Adrenal gland (tissue), 9 donors: ENCODE measurements at regions not wholly inside any gene's neighbourhood (a gene's known extent, or its start where the extent isn't known, plus 50 kb on each side); places are given as distances from the start of the nearest gene placed in this dataset.

Source experiments
- DNase-seq, 7 donors: peaks; one replicate each; pipeline ENCODE4 v3.0.0-alpha.2; 2019 to 2020
- H3K27ac ChIP-seq, 5 donors: fragments of 200-600 bp; sonication (generic) in 4 of 5; 1 replicate in 3 of 5; 2 replicates in 2 of 5; pipeline versions ENCODE4 v1.5.1 to v1.8.0; 2016 to 2020; ENCODE audit warnings: mild to moderate bottlenecking in 1 of 5
- H3K27me3 ChIP-seq: fragments of 200-600 bp; 2 replicates; pipeline ENCODE4 v1.8.0; 2021
- H3K36me3 ChIP-seq, 2 donors: fragments of 200-600 bp; replicated peaks in 1 of 2; 1 replicate in 1 of 2; 2 replicates in 1 of 2; pipeline versions ENCODE4 v1.5.1 to v1.8.0; 2018 to 2022
- H3K4me1 ChIP-seq, 2 donors: fragments of 200-600 bp; replicated peaks in 1 of 2; 1 replicate in 1 of 2; 2 replicates in 1 of 2; pipeline versions ENCODE4 v1.5.1 to v1.8.0; 2018 to 2021
- H3K4me3 ChIP-seq, 4 donors: fragments of 200-600 bp; sonication (generic) in 3 of 4; one replicate each; pipeline ENCODE4 v1.5.1; 2016 to 2018
- H3K9me3 ChIP-seq, 3 donors: fragments of 200-600 bp; sonication (generic) in 1 of 3; replicated peaks in 1 of 3; 1 replicate in 2 of 3; 2 replicates in 1 of 3; pipeline versions ENCODE4 v1.5.1 to v1.8.0; 2016 to 2021
- POLR2A ChIP-seq, 2 donors: fragments of 450-650 bp; IDR thresholded peaks; one replicate each; pipeline ENCODE4 v1.6.1; 2017; ENCODE audit warnings: antibody characterized with exemption in 2 of 2, mild to moderate bottlenecking in 2 of 2, moderate library complexity in 1 of 2
- WGBS, 4 donors: extraction: QIAGEN DNeasy Blood & Tissue Kit in 2 of 4; methylation state at CpG; one replicate each; pipeline versions ENCODE4 v1.1.5 to v1.1.7; 2013 to 2017; 5-methylcytosine and 5-hydroxymethylcytosine counted together
- intact Hi-C, 2 donors: fragments of 100-400 bp; cut with DNase I; formaldehyde crosslinking; loops; one replicate each; pipeline versions ENCODE4 v1.14.1 to v1.15.0; 2022 to 2023
- TF ChIP-seq, protein P1 (sequence below), 6 experiments: fragments of 450-650 bp in 4 of 6; fragments of 200-600 bp in 2 of 6; sonication (generic) in 1 of 6; IDR thresholded peaks; 1 replicate in 5 of 6; 2 replicates in 1 of 6; pipeline versions ENCODE4 v1.5.1 to v1.8.0; 2016 to 2021; ENCODE audit warnings: antibody characterized with exemption in 6 of 6, mild to moderate bottlenecking in 2 of 6, moderate library complexity in 1 of 6
- donor health status: healthy with polysubstance abuse.
- donor health status: Bipolar disorder and iron deficiency.
- donor health status: DM: yes; HTN: yes; CAD: no.
- donor health status: DM: no; HTN: no; CAD: no.
- donor health status: DM: no; HTN: no; CAD: no.

DNA sequence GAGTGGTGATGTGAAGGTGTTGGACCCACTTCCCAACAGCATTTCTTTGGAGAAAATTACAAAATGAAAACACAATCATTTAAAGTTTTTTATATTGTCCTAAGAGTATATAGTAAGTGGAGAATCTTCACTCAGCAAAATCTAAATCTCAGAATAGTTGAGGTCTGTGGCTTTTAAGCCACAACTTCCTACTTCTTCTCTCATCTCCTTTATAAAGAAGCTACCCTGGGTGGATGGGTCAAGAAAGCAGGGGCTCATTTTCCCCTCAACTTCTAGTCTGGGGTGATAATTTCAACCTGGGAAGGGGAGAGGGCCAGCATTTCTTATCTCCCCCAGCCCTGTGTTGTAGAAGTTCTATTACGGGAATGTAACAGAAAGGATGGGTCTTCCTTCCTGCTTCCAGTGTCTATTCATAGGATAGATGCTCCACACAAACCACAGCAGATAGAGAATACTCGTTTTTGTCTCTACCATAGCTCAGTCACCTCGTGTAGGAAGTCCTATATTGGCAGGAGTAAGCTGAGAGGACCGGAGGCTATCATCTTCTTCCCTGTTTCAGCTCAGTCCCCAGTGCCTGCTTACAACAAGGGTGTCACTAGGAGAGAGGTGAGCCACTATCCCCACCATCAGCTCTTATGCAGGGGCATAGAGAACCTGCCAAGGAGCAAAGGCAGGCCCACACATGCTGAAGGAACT lies 341.5 kb downstream of the CASP12 start:
- Histone ChIP-seq H3K27me3 (no peaks in the 10 kb centered on the region), H3K4me3 (no peak overlapping the region), H3K27ac (no peak overlapping the region), H3K9me3 (no peaks in the 10 kb centered on the region), H3K36me3 (no peaks in the 10 kb centered on the region), H3K4me1 (no peaks in the 10 kb centered on the region)
- WGBS, 4 donors: 61 to 80% (median 66%) methylated on average over 4 of the region's 4 CpGs
- no peak for TF ChIP-seq POLR2A (IDR thresholded peaks at IDR 0.05)
- TF ChIP-seq, protein P1, sequence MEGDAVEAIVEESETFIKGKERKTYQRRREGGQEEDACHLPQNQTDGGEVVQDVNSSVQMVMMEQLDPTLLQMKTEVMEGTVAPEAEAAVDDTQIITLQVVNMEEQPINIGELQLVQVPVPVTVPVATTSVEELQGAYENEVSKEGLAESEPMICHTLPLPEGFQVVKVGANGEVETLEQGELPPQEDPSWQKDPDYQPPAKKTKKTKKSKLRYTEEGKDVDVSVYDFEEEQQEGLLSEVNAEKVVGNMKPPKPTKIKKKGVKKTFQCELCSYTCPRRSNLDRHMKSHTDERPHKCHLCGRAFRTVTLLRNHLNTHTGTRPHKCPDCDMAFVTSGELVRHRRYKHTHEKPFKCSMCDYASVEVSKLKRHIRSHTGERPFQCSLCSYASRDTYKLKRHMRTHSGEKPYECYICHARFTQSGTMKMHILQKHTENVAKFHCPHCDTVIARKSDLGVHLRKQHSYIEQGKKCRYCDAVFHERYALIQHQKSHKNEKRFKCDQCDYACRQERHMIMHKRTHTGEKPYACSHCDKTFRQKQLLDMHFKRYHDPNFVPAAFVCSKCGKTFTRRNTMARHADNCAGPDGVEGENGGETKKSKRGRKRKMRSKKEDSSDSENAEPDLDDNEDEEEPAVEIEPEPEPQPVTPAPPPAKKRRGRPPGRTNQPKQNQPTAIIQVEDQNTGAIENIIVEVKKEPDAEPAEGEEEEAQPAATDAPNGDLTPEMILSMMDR (IDR thresholded peaks at IDR 0.05): no peak
- intact Hi-C loops: no loop called here
- DNase-seq: no peak

DNA sequence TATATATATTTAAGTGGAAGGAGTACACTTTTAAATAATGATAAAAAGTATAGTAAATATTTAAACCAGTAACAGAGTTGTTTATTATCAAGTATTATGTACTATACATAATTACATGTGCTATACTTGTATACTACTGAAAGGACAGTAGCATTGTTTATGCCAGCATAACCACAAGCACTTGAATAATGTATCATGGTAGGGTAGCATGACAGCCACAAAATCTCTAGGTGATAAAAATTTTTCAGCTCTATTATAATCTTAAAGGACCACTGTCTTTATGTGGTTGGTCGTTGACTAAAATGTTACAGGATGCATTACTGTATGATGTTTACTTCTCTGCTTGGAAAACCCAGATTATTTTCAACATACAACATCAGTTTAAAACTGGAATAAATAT lies 349.2 kb downstream of the CASP12 start:
- Histone ChIP-seq H3K36me3 (no peaks in the 10 kb centered on the region), H3K27ac (no peak overlapping the region), H3K4me1 (no peaks in the 10 kb centered on the region), H3K9me3 (no peaks in the 10 kb centered on the region), H3K27me3 (no peaks in the 10 kb centered on the region), H3K4me3 (no peak overlapping the region)
- DNase-seq: no peak
- TF ChIP-seq, protein P1 (IDR thresholded peaks at IDR 0.05): no peak
- no peak for TF ChIP-seq POLR2A (IDR thresholded peaks at IDR 0.05)
- WGBS, 4 donors: 65 to 80% (median 74%) methylated on average over 1 of the region's 1 CpG
- intact Hi-C loops: no loop called here

DNA sequence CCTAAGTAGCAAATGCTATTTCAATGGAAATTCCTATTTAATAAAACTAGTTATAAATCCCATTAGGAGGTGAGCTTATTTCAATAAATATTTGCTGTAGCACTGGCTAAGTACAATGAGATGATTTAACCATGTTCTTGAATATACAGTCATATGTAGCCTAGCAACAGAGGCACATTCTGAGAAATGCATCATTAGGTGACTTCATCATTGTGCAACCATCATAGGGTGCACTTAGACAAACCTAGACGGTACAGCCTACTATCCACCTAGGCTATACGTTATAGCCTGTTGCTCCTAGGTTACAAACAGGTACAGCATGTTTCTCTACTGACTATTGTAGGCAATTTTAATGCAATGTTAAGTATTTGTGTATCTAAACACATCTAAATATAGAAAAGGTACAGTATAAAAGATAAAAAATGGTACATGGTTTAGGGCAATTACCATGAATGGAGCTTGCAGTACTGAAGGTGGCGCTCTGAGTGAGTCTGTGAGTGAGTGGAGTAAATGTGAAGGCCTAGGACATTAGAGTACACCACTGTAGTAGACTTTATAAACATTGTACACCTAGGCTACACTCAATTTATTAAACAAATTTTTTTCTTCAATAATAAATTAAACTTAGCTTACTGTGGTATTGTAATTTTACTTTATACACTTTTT lies 350.1 kb downstream of the CASP12 start:
- Histone ChIP-seq H3K4me3 (no peak overlapping the region), H3K4me1 (no peaks in the 10 kb centered on the region), H3K9me3 (no peaks in the 10 kb centered on the region), H3K27ac (no peak overlapping the region), H3K27me3 (no peaks in the 10 kb centered on the region), H3K36me3 (no peaks in the 10 kb centered on the region)
- no peak for TF ChIP-seq POLR2A (IDR thresholded peaks at IDR 0.05)
- TF ChIP-seq, protein P1 (IDR thresholded peaks at IDR 0.05): no peak
- intact Hi-C loops: no loop called here
- no peak for DNase-seq
- WGBS, 4 donors: 90 to 96% (median 96%) methylated on average over 3 of the region's 3 CpGs

DNA sequence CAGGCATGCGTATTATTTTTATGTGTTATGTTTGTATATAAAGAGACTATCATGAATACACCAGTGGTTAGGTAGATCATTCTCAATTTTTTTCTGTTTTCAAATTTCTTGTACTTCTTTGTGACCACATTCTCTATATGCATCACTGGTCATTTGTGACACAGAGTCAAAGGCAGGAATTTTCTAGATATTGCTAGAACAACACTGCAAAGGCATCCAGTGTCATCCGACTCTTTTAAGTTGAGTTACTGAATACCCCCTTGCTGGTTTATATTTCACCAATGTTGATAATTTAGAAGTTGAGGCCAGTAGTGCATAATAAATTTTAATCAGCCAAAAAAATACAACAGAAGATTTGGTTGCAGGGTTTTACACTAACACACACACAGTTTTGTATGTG lies 351.8 kb downstream of the CASP12 start:
- intact Hi-C loops: no loop called here

More for the DNA sequence above, 351.8 kb downstream of the CASP12 start:
- H3K27me3 ChIP-seq: no peaks in the 10 kb centered on the region
- H3K36me3 ChIP-seq: no peaks in the 10 kb centered on the region
- 91 to 96% (median 91%) methylated on average over 2 of the region's 2 CpGs for WGBS, 4 donors
- no peak for TF ChIP-seq POLR2A (IDR thresholded peaks at IDR 0.05)
- TF ChIP-seq, protein P1 (IDR thresholded peaks at IDR 0.05): no peak
- H3K4me3 ChIP-seq: no peak overlapping the region
- no peaks in the 10 kb centered on the region for H3K4me1 ChIP-seq
- H3K27ac ChIP-seq: no peak overlapping the region
- DNase-seq: no peak
- H3K9me3 ChIP-seq: no peaks in the 10 kb centered on the region
